ENCODE measurements at regions not wholly inside any gene's neighbourhood (a gene's known extent, or its start where the extent isn't known, plus 50 kb on each side); places are given as distances from the start of the nearest gene placed in this dataset.

- no peak for TF ChIP-seq CTCF (IDR thresholded peaks at IDR 0.05)
- intact Hi-C loops (cut with DNase I) = no loop called here
- DNase-seq (no peak), ATAC-seq (no peak)
- Histone ChIP-seq H3K27ac (no peak overlapping the region), H3K27me3 (no peaks in the 10 kb centered on the region), H3K36me3 (no peaks in the 10 kb centered on the region), H3K4me3 (no peak overlapping the region), H3K9me3 (no peaks in the 10 kb centered on the region), H3K4me1 (no peaks in the 10 kb centered on the region)
Observed at GRCh38 chr3:165645191-165645590, 192.0 kb downstream of the BCHE start.

GRCh38 chr3:165644331-165644730, 192.9 kb downstream of the BCHE start:
- H3K9me3 ChIP-seq = no peaks in the 10 kb centered on the region

GRCh38 chr3:165643425-165643824, 193.8 kb downstream of the BCHE start:
- ATAC-seq (no peak), DNase-seq (no peak)

More at GRCh38 chr3:165644331-165644730, 192.9 kb downstream of the BCHE start:
- no peak for DNase-seq
- Histone ChIP-seq H3K27me3 (no peaks in the 10 kb centered on the region), H3K4me3 (no peak overlapping the region), H3K27ac (no peak overlapping the region), H3K4me1 (no peaks in the 10 kb centered on the region), H3K36me3 (no peaks in the 10 kb centered on the region)
- no peak for TF ChIP-seq CTCF (IDR thresholded peaks at IDR 0.05)
- intact Hi-C loops (cut with DNase I) = no loop called here
- no peak for ATAC-seq

GRCh38 chr3:165642761-165643420, 194.3 kb downstream of the BCHE start:
- H3K27ac ChIP-seq = no peak overlapping the region
- no peaks in the 10 kb centered on the region for H3K4me1 ChIP-seq
- DNase-seq (no peak), ATAC-seq (peak; percentile 67)
- H3K36me3 ChIP-seq = no peaks in the 10 kb centered on the region
- intact Hi-C loops (cut with DNase I) = no loop called here
- no peak overlapping the region for H3K4me3 ChIP-seq
- no peak for TF ChIP-seq CTCF (IDR thresholded peaks at IDR 0.05)
- H3K27me3 ChIP-seq = no peaks in the 10 kb centered on the region
- H3K9me3 ChIP-seq = no peaks in the 10 kb centered on the region

More at GRCh38 chr3:165643425-165643824, 193.8 kb downstream of the BCHE start:
- intact Hi-C loops (cut with DNase I) = no loop called here
- no peaks in the 10 kb centered on the region for H3K36me3 ChIP-seq
- no peak overlapping the region for H3K27ac ChIP-seq
- H3K27me3 ChIP-seq = no peaks in the 10 kb centered on the region
- no peaks in the 10 kb centered on the region for H3K4me1 ChIP-seq
- H3K9me3 ChIP-seq = no peaks in the 10 kb centered on the region
- no peak overlapping the region for H3K4me3 ChIP-seq
- no peak for TF ChIP-seq CTCF (IDR thresholded peaks at IDR 0.05)

- Histone ChIP-seq H3K36me3 (no peaks in the 10 kb centered on the region), H3K27me3 (no peaks in the 10 kb centered on the region), H3K4me1 (no peaks in the 10 kb centered on the region), H3K4me3 (no peak overlapping the region), H3K9me3 (no peaks in the 10 kb centered on the region), H3K27ac (no peak overlapping the region)
- no peak for TF ChIP-seq CTCF (IDR thresholded peaks at IDR 0.05)
- no peak for DNase-seq
- ATAC-seq = no peak
- intact Hi-C loops (cut with DNase I) = no loop called here
Observed at GRCh38 chr3:165641569-165642310, 195.5 kb downstream of the BCHE start.

Measured in upper lobe of right lung (tissue), 1 donor.